Muscle of leg (tissue), 3 donors: ENCODE measurements at regions not wholly inside any gene's neighbourhood (a gene's known extent, or its start where the extent isn't known, plus 50 kb on each side); places are given as distances from the start of the nearest gene placed in this dataset.

Source experiments
- DNase-seq: peaks from one replicate; pipeline ENCODE4 v3.0.0; 2013
- H3K27ac ChIP-seq: one replicate; pipeline ENCODE4 v1.5.1; 2013; ENCODE audit warnings: mild to moderate bottlenecking, low read length, control low read depth
- H3K27me3 ChIP-seq: one replicate; pipeline ENCODE4 v1.6.1; 2013; ENCODE audit warnings: low read length; ENCODE audit not compliant: control insufficient read depth, insufficient read depth
- H3K36me3 ChIP-seq: one replicate; pipeline ENCODE4 v1.6.1; 2013; ENCODE audit warnings: low read length; ENCODE audit not compliant: control insufficient read depth, insufficient read depth
- H3K4me1 ChIP-seq: one replicate; pipeline ENCODE4 v1.6.1; 2013; ENCODE audit warnings: low read length; ENCODE audit not compliant: control insufficient read depth, insufficient read depth
- H3K4me3 ChIP-seq: one replicate; pipeline ENCODE4 v1.5.1; 2013; ENCODE audit warnings: low read length, control low read depth
- H3K9me3 ChIP-seq: replicated peaks from 2 replicates; pipeline ENCODE4 v1.6.1; 2013; ENCODE audit warnings: low read depth, low read length; ENCODE audit not compliant: control insufficient read depth
- WGBS: methylation state at CpG from one replicate; pipeline ENCODE4 v1.1.5; 2013; ENCODE audit warnings: missing lambda C conversion rate; ENCODE audit not compliant: insufficient coverage; 5-methylcytosine and 5-hydroxymethylcytosine counted together

DNA sequence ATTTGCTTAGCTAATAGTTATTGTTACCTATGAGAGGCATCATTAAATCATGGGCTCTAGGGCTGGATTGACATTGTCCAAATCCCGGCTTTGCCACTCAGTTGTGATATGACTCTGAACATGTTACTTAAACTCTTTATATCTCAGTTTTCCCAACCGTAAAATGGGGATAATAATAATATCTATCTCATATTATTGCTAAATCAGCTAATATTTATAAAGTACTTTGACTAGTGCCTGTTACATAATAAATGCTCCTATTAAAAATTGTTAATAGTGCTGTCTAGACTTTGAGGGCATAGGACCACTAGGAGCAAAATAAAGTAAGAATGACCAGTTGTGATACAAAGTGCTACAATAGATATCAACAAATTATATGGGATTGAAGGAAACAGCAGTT is 376.3 kb upstream of the FIGN start:
- no peaks in the 10 kb centered on the region for H3K36me3 ChIP-seq
- H3K9me3 ChIP-seq = no peaks in the 10 kb centered on the region
- H3K4me1 ChIP-seq = no peaks in the 10 kb centered on the region
- no peak overlapping the region for H3K4me3 ChIP-seq
- H3K27ac ChIP-seq = no peak overlapping the region
- no peaks in the 10 kb centered on the region for H3K27me3 ChIP-seq
- no CpG with 5 or more reads among the region's 2 CpGs for WGBS
- DNase-seq = no peak

GRCh38 chr2:164110515-164110914 is 374.7 kb upstream of the FIGN start:
- Histone ChIP-seq H3K36me3 (no peaks in the 10 kb centered on the region), H3K9me3 (no peaks in the 10 kb centered on the region), H3K27me3 (no peaks in the 10 kb centered on the region), H3K27ac (no peak overlapping the region), H3K4me1 (no peaks in the 10 kb centered on the region), H3K4me3 (no peak overlapping the region)
- no peak for DNase-seq

GRCh38 chr2:164109006-164109405 is 373.2 kb upstream of the FIGN start:
- Histone ChIP-seq H3K27ac (no peak overlapping the region), H3K4me1 (no peaks in the 10 kb centered on the region), H3K9me3 (no peaks in the 10 kb centered on the region), H3K27me3 (no peaks in the 10 kb centered on the region), H3K36me3 (no peaks in the 10 kb centered on the region), H3K4me3 (no peak overlapping the region)
- WGBS = 93% methylated on average over 11 of the region's 14 CpGs
- no peak for DNase-seq

DNA sequence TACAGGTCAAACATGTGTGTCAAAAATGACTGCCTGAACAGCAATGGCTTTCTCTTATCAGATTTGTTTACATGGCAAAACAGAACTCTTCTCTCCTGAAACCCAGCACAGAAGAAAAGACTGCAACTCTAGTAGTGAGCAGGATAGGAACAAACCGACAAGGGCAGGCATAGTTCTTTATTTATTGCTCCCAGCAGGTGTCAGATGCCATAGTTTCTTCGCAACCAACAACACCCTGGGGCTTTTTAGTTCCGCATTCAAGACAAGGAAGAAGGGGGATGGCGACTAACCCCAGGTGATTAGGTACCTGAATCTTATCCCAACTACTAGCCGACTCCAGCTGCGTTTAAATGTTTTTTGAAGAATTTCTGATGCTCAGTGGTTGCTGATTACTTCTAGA is 367.5 kb upstream of the FIGN start:
- WGBS = no CpG with 5 or more reads among the region's 6 CpGs
- Histone ChIP-seq H3K36me3 (no peaks in the 10 kb centered on the region), H3K9me3 (no peaks in the 10 kb centered on the region), H3K27me3 (no peaks in the 10 kb centered on the region), H3K27ac (no peak overlapping the region), H3K4me1 (no peaks in the 10 kb centered on the region), H3K4me3 (no peak overlapping the region)
- no peak for DNase-seq

GRCh38 chr2:164102366-164102765 is 366.6 kb upstream of the FIGN start:
- no peaks in the 10 kb centered on the region for H3K27me3 ChIP-seq
- no peaks in the 10 kb centered on the region for H3K36me3 ChIP-seq
- no peaks in the 10 kb centered on the region for H3K9me3 ChIP-seq
- no peak overlapping the region for H3K27ac ChIP-seq
- WGBS = no CpG with 5 or more reads among the region's 1 CpG
- H3K4me3 ChIP-seq = no peak overlapping the region
- no peaks in the 10 kb centered on the region for H3K4me1 ChIP-seq
- DNase-seq = no peak

- H3K4me3 ChIP-seq = no peak overlapping the region
- H3K36me3 ChIP-seq = no peaks in the 10 kb centered on the region
- H3K9me3 ChIP-seq = no peaks in the 10 kb centered on the region
- no peaks in the 10 kb centered on the region for H3K4me1 ChIP-seq
- no peak overlapping the region for H3K27ac ChIP-seq
- no peak for DNase-seq
- H3K27me3 ChIP-seq = no peaks in the 10 kb centered on the region
- WGBS = no CpG with 5 or more reads among the region's 4 CpGs
Measured at GRCh38 chr2:164091673-164092072, 355.9 kb upstream of the FIGN start.

DNA sequence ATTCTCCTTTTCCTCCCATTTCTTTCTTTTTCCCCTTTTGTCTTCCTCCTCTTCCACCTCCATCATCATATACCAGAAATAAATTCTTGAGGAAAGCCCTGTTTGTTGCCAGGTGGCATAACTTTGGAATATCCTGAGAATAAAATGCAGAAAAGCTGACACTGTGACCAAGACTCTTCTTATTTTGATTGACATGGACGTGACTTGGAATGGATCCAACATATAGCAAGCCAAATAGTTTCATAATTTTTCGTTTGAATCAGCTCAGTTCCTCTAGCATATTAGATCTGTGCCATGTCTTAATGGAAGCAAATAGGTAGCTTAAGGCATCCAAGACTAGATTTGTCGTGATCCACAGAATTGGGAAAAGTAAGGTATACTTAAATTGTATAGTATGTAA is 354.7 kb upstream of the FIGN start:
- Histone ChIP-seq H3K27me3 (no peaks in the 10 kb centered on the region), H3K36me3 (no peaks in the 10 kb centered on the region), H3K9me3 (no peaks in the 10 kb centered on the region), H3K4me3 (no peak overlapping the region), H3K27ac (no peak overlapping the region), H3K4me1 (no peaks in the 10 kb centered on the region)
- DNase-seq = no peak
- 56% methylated on average over 2 of the region's 3 CpGs for WGBS

- no CpG with 5 or more reads among the region's 2 CpGs for WGBS
- Histone ChIP-seq H3K4me1 (no peaks in the 10 kb centered on the region), H3K9me3 (no peaks in the 10 kb centered on the region), H3K27me3 (no peaks in the 10 kb centered on the region), H3K4me3 (no peak overlapping the region), H3K36me3 (no peaks in the 10 kb centered on the region), H3K27ac (no peak overlapping the region)
- peak; percentile 64 for DNase-seq
Measured at GRCh38 chr2:164084066-164084465, 348.3 kb upstream of the FIGN start.

- Histone ChIP-seq H3K4me1 (no peaks in the 10 kb centered on the region), H3K36me3 (no peaks in the 10 kb centered on the region), H3K27me3 (no peaks in the 10 kb centered on the region), H3K4me3 (no peak overlapping the region), H3K27ac (peak overlapping the region; percentile 1), H3K9me3 (peaks cover 2% of the 10 kb centered on the region)
- DNase-seq = peak; percentile 92
- WGBS = no CpG with 5 or more reads among the region's 2 CpGs
Measured at GRCh38 chr2:164080486-164080885, 344.7 kb upstream of the FIGN start.

DNA sequence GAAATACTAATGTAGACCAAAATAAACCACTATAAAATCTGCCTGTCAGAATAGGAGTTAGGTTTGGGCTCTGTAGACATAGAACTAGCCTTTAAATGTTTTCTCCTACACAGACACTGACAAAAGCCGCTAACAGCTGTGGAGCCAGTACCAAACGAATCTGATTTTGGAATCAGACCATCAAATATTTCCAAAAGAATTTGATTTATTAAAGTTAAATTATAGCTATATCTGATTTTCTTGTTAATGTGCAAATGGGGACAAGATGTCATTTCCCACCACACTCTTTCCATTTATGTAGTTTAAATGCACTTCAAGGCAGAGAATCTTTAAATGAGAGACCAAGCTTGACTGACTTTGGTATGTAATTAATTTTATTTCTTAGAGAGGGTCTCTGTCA is 343.4 kb upstream of the FIGN start:
- Histone ChIP-seq H3K4me3 (no peak overlapping the region), H3K27ac (no peak overlapping the region), H3K4me1 (no peaks in the 10 kb centered on the region), H3K9me3 (peaks cover 2% of the 10 kb centered on the region), H3K27me3 (no peaks in the 10 kb centered on the region), H3K36me3 (no peaks in the 10 kb centered on the region)
- peak; percentile 49 for DNase-seq
- no CpG with 5 or more reads among the region's 2 CpGs for WGBS

DNA sequence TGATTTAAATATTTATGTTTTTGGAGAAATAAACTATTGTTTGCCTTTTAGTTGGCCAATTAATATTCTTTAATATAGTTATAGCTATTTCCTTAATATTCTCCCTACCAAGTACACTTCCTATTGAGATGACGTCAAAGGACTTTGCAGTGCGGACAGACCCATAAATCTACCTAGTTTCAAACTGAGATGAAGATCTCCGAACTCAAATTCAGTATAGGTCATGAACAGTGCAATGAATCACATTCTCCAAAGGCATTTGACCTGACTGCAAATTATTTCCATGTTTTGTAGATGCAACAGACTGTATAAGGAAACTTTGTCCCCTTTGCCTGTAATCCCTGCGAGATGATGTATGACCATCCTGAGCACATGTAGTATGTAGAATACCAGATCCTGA is 342.6 kb upstream of the FIGN start:
- Histone ChIP-seq H3K27me3 (no peaks in the 10 kb centered on the region), H3K4me3 (no peak overlapping the region), H3K9me3 (peaks cover 2% of the 10 kb centered on the region), H3K27ac (no peak overlapping the region), H3K4me1 (no peaks in the 10 kb centered on the region), H3K36me3 (no peaks in the 10 kb centered on the region)
- no peak for DNase-seq
- WGBS = 60% methylated on average over 2 of the region's 4 CpGs
